NT2/D1 (cell line): ENCODE measurements at regions not wholly inside any gene's neighbourhood (a gene's known extent, or its start where the extent isn't known, plus 50 kb on each side); places are given as distances from the start of the nearest gene placed in this dataset.

Experiments used
- SUZ12 ChIP-seq: IDR thresholded peaks from 2 replicates; pipeline ENCODE4 v1.6.1; 2011; ENCODE audit not compliant: insufficient read length, insufficient read depth; ENCODE audit errors: extremely low read depth
- YY1 ChIP-seq: IDR thresholded peaks from 2 replicates; pipeline ENCODE4 v1.6.1; 2011; ENCODE audit not compliant: insufficient read length, insufficient read depth
- ZNF274 ChIP-seq: IDR thresholded peaks from 2 replicates; pipeline ENCODE4 v1.6.1; 2011; ENCODE audit warnings: mild to moderate bottlenecking, low read depth, low read length

DNA sequence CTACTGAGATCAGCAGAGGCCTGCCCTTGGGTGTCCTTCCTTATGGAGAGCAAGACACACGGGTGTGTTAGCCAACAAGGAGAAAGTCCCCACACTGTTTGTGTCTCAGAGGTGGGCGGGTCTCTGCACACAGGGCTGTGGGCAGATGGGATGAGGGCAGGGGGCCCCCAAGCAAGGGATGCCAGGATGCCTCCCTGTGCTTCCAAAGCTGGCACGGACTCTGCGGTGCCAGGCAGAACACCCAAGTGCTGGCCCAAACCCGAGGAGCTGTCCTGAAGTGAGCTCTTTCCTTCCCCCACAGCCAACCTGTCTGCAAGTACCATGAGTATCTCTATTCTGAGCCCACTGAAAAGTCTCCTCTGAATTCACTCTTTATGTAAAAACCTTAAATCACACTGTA, 273.3 kb downstream of the CTTN start:
- no peak for TF ChIP-seq ZNF274
- no peak for TF ChIP-seq YY1
- TF ChIP-seq SUZ12: no peak
